H1 (cell line): ENCODE measurements at regions not wholly inside any gene's neighbourhood (a gene's known extent, or its start where the extent isn't known, plus 50 kb on each side); places are given as distances from the start of the nearest gene placed in this dataset.

Experiments used
- CTCF ChIA-PET: fragments of 300-600 bp; sonication (Branson Sonifier 250); formaldehyde crosslinking; loops from one replicate; lab custom pipeline; 2021; ENCODE audit not compliant: partially characterized antibody; lab: Charles Lee
- POLR2A ChIA-PET: fragments of 300-600 bp; sonication (Branson Sonifier 250); formaldehyde crosslinking; loops from one replicate; lab custom pipeline; 2021; ENCODE audit warnings: inconsistent platforms; ENCODE audit not compliant: partially characterized antibody; lab: Charles Lee
- DNase-seq, 2 experiments: peaks; one replicate each; pipeline versions ENCODE4 v3.0.0 to v3.0.0-alpha.2; 2010 to 2022; ENCODE audit warnings: low spot score in 2 of 2, low read depth in 1 of 2, mixed read lengths in 1 of 2
- FAIRE-seq: peaks from 2 replicates; lab custom pipeline; 2011; peaks lifted over from hg19 to GRCh38; lab: Jason Lieb, UNC
- H2AFZ ChIP-seq: 2 replicates; pipeline ENCODE4 v1.8.1; 2012; ENCODE audit warnings: low read length, inconsistent platforms
- H2AK5ac ChIP-seq: 2 replicates; pipeline ENCODE4 v1.6.1; 2013; ENCODE audit warnings: low read depth, low read length
- H2BK120ac ChIP-seq: replicated peaks from 2 replicates; pipeline ENCODE3; 2013; ENCODE audit warnings: low read depth, low read length, inconsistent platforms
- H2BK12ac ChIP-seq: 2 replicates; pipeline ENCODE4 v1.6.1; 2013; ENCODE audit warnings: low read depth, low read length
- H2BK15ac ChIP-seq: 2 replicates; pipeline ENCODE4 v1.6.1; 2013; ENCODE audit warnings: low read length
- H2BK20ac ChIP-seq: 2 replicates; pipeline ENCODE4 v1.6.1; 2013; ENCODE audit warnings: low read length
- H2BK5ac ChIP-seq: 2 replicates; pipeline ENCODE4 v1.6.1; 2013; ENCODE audit warnings: low read depth, low read length
- H3K14ac ChIP-seq: 2 replicates; pipeline ENCODE4 v1.6.1; 2013; ENCODE audit warnings: inconsistent platforms; ENCODE audit not compliant: insufficient read length
- H3K18ac ChIP-seq: 2 replicates; pipeline ENCODE4 v1.6.1; 2013; ENCODE audit warnings: low read length; ENCODE audit errors: extremely low read depth
- H3K23ac ChIP-seq: 2 replicates; pipeline ENCODE4 v1.6.1; 2013; ENCODE audit warnings: inconsistent platforms; ENCODE audit not compliant: insufficient read length
- H3K23me2 ChIP-seq: 2 replicates; pipeline ENCODE4 v1.6.1; 2013; ENCODE audit warnings: low read depth, low read length
- H3K27ac ChIP-seq: 2 replicates; pipeline ENCODE4 v1.6.1; 2011; ENCODE audit warnings: low read depth, low read length, inconsistent platforms
- H3K27me3 ChIP-seq, 4 experiments: replicated peaks in 1 of 4; 1 replicate in 1 of 4; 2 replicates in 3 of 4; pipeline versions ENCODE4 v1.6.1 to v1.8.1; 2011 to 2013; ENCODE audit warnings: low read length in 3 of 4, mild to moderate bottlenecking in 3 of 4, inconsistent platforms in 2 of 4, mixed read lengths in 2 of 4, moderate library complexity in 1 of 4; ENCODE audit not compliant: control insufficient read depth in 3 of 4, insufficient read depth in 3 of 4; ENCODE audit errors: extremely low read depth in 1 of 4
- H3K36me3 ChIP-seq, 4 experiments: 2 replicates each; pipeline versions ENCODE4 v1.6.1 to v1.8.1; 2011 to 2013; ENCODE audit warnings: mild to moderate bottlenecking in 4 of 4, low read length in 3 of 4, moderate library complexity in 2 of 4, control low read depth in 1 of 4, inconsistent platforms in 1 of 4; ENCODE audit not compliant: insufficient read depth in 4 of 4, control insufficient read depth in 2 of 4
- H3K4ac ChIP-seq: replicated peaks from 2 replicates; pipeline ENCODE3; 2013; ENCODE audit warnings: low read length, low read depth, mixed read lengths, inconsistent platforms; ENCODE audit not compliant: insufficient read length
- H3K4me1 ChIP-seq, 4 experiments: replicated peaks in 1 of 4; 1 replicate in 1 of 4; 2 replicates in 3 of 4; pipeline versions ENCODE4 v1.6.1 to v1.8.1; 2011 to 2013; ENCODE audit warnings: low read length in 3 of 4, inconsistent platforms in 2 of 4, mixed read lengths in 1 of 4; ENCODE audit not compliant: insufficient read depth in 4 of 4, control insufficient read depth in 3 of 4
- H3K4me2 ChIP-seq, 2 experiments: 2 replicates each; pipeline versions ENCODE4 v1.6.1 to v1.8.1; 2011 to 2013; ENCODE audit warnings: low read depth in 2 of 2, low read length in 2 of 2, control low read depth in 1 of 2, inconsistent platforms in 1 of 2, mild to moderate bottlenecking in 1 of 2; ENCODE audit not compliant: insufficient read depth in 1 of 2
- H3K4me3 ChIP-seq, 4 experiments: fragments of 200-600, 300-600 bp in 1 of 4; sonication (generic), shearing (Covaris generic), sonication (Bioruptor Twin) in 1 of 4; 2 replicates each; pipeline versions ENCODE4 v1.5.1 to v1.8.1; 2011 to 2016; ENCODE audit warnings: low read length in 4 of 4, low read depth in 3 of 4, control low read depth in 2 of 4, inconsistent platforms in 2 of 4, mild to moderate bottlenecking in 2 of 4, mixed read lengths in 1 of 4, moderate library complexity in 1 of 4; ENCODE audit not compliant: insufficient read depth in 2 of 4; ENCODE audit errors: extremely low read depth in 1 of 4
- H3K56ac ChIP-seq: replicated peaks from 2 replicates; pipeline ENCODE3; 2013; ENCODE audit warnings: low read depth, mild to moderate bottlenecking, mixed read lengths, low read length, inconsistent platforms; ENCODE audit not compliant: insufficient read length
- H3K79me1 ChIP-seq: 2 replicates; pipeline ENCODE4 v1.6.1; 2013; ENCODE audit warnings: low read depth, low read length, control low read depth
- H3K79me2 ChIP-seq, 2 experiments: 2 replicates each; pipeline versions ENCODE4 v1.6.1 to v1.8.1; 2012 to 2013; ENCODE audit warnings: low read length in 2 of 2, mild to moderate bottlenecking in 2 of 2, inconsistent platforms in 1 of 2; ENCODE audit not compliant: insufficient read depth in 2 of 2, control insufficient read depth in 1 of 2
- H3K9ac ChIP-seq, 4 experiments: replicated peaks in 1 of 4; 1 replicate in 1 of 4; 2 replicates in 3 of 4; pipeline versions ENCODE4 v1.6.1 to v1.8.1; 2011 to 2013; ENCODE audit warnings: low read depth in 3 of 4, low read length in 3 of 4, control low read depth in 2 of 4, mild to moderate bottlenecking in 2 of 4, moderate library complexity in 2 of 4, inconsistent platforms in 1 of 4; ENCODE audit errors: extremely low read depth in 1 of 4
- H3K9me3 ChIP-seq, 2 experiments: 2 replicates each; pipeline versions ENCODE4 v1.6.1 to v1.8.1; 2012 to 2013; ENCODE audit warnings: mild to moderate bottlenecking in 2 of 2, moderate library complexity in 2 of 2, control low read depth in 1 of 2, inconsistent platforms in 1 of 2, low read depth in 1 of 2, low read length in 1 of 2, mixed read lengths in 1 of 2; ENCODE audit not compliant: insufficient read depth in 2 of 2
- H4K20me1 ChIP-seq, 2 experiments: replicated peaks in 1 of 2; 2 replicates each; pipeline versions ENCODE3 to v1.8.1; 2011 to 2013; ENCODE audit warnings: inconsistent platforms in 2 of 2, low read length in 2 of 2, mild to moderate bottlenecking in 1 of 2; ENCODE audit not compliant: insufficient read depth in 2 of 2, control insufficient read depth in 1 of 2
- H4K5ac ChIP-seq: 2 replicates; pipeline ENCODE4 v1.6.1; 2013; ENCODE audit warnings: low read length, low read depth, mixed read lengths, inconsistent platforms; ENCODE audit not compliant: insufficient read length
- H4K8ac ChIP-seq: 2 replicates; pipeline ENCODE4 v1.8.0; 2013; ENCODE audit warnings: mild to moderate bottlenecking, moderate library complexity, low read length, inconsistent platforms; ENCODE audit not compliant: insufficient read depth; ENCODE audit errors: extremely low read depth
- H4K91ac ChIP-seq: replicated peaks from 2 replicates; pipeline ENCODE3; 2013; ENCODE audit warnings: low read length, mixed read lengths, inconsistent platforms; ENCODE audit not compliant: insufficient read length
- CBX8 ChIP-seq: fragments of 300-800, 300-1000 bp; sonication (generic); IDR thresholded peaks from 2 replicates; pipeline ENCODE4 v1.7.1; 2016; ENCODE audit warnings: low read depth, low read length, borderline replicate concordance
- CHD1 ChIP-seq: IDR thresholded peaks from 2 replicates; pipeline ENCODE4 v1.6.1; 2012; ENCODE audit warnings: low read depth, low read length, improper control_type of control experiment
- E2F6 ChIP-seq: IDR thresholded peaks from 2 replicates; pipeline ENCODE4 v1.6.1; 2012; ENCODE audit warnings: inconsistent platforms
- EGR1 ChIP-seq: IDR thresholded peaks from 2 replicates; pipeline ENCODE4 v1.6.1; 2011; ENCODE audit warnings: low read depth, low read length, borderline replicate concordance
- MAX ChIP-seq: IDR thresholded peaks from 2 replicates; pipeline ENCODE4 v1.6.1; 2012; ENCODE audit warnings: inconsistent platforms
- NANOG ChIP-seq: IDR thresholded peaks from 2 replicates; pipeline ENCODE4 v1.6.1; 2011; ENCODE audit warnings: low read length, low read depth, mild to moderate bottlenecking, inconsistent platforms; ENCODE audit not compliant: insufficient read depth, poor library complexity, severe bottlenecking
- NRF1 ChIP-seq: IDR thresholded peaks from 2 replicates; pipeline ENCODE4 v1.6.1; 2011; ENCODE audit warnings: mild to moderate bottlenecking, low read depth, low read length, improper control_type of control experiment
- PHF8 ChIP-seq: fragments of 200-600 bp; sonication (generic); conservative IDR thresholded peaks from 2 replicates; pipeline ENCODE4 v1.7.1; 2012; ENCODE audit warnings: low read depth, mild to moderate bottlenecking, inconsistent platforms, low read length, moderate library complexity
- POU5F1 ChIP-seq: IDR thresholded peaks from 2 replicates; pipeline ENCODE4 v1.6.1; 2011; ENCODE audit warnings: low read depth, mild to moderate bottlenecking, low read length, moderate library complexity
- SIRT6 ChIP-seq: IDR thresholded peaks from one replicate; pipeline ENCODE4 v1.7.1; 2012; ENCODE audit warnings: low read length, inconsistent platforms
- SP4 ChIP-seq: IDR thresholded peaks from 2 replicates; pipeline ENCODE4 v1.6.1; 2012; ENCODE audit warnings: low read length, inconsistent platforms
- SUZ12 ChIP-seq: fragments of 200-600 bp; sonication (generic); IDR thresholded peaks from 2 replicates; pipeline ENCODE4 v1.6.1; 2012; ENCODE audit warnings: mild to moderate bottlenecking, inconsistent platforms, low read length, moderate library complexity, mixed read lengths
- TAF7 ChIP-seq: optimal IDR thresholded peaks from 2 replicates; pipeline ENCODE3; 2011; ENCODE audit warnings: low read depth, mild to moderate bottlenecking, inconsistent platforms, low read length, moderate library complexity, borderline replicate concordance
- USF2 ChIP-seq: IDR thresholded peaks from 2 replicates; pipeline ENCODE4 v1.6.1; 2011; ENCODE audit warnings: low read length, improper control_type of control experiment
- WGBS, 2 experiments: shearing (Covaris generic) in 1 of 2; methylation state at CpG; one replicate each; pipeline versions ENCODE4 v1.1.6 to v1.1.7; 2013 to 2015; ENCODE audit warnings: low lambda C conversion rate in 2 of 2, mixed read lengths in 2 of 2, inconsistent platforms in 1 of 2, low coverage in 1 of 2, missing lambda C conversion rate in 1 of 2; ENCODE audit not compliant: insufficient replicate concordance in 2 of 2, insufficient coverage in 1 of 2, insufficient read length in 1 of 2; ENCODE audit errors: extremely low coverage in 1 of 2, missing lambda C conversion rate in 1 of 2; 5-methylcytosine and 5-hydroxymethylcytosine counted together

GRCh38 chr18:78831603-78832002 lies 148.0 kb upstream of the SALL3 start:
- H4K91ac ChIP-seq: no peak overlapping the region
- POLR2A ChIA-PET: no interaction called here
- no peaks in the 10 kb centered on the region for H4K20me1 ChIP-seq
- no peaks in the 10 kb centered on the region for H3K36me3 ChIP-seq
- CTCF ChIA-PET: interaction anchor here (1.4 kb wide), 1 partner anchor 42 kb away, joined by 5 read pairs; no protein-coding TSS in a partner anchor
- H3K9ac ChIP-seq: no peak overlapping the region
- no peak overlapping the region for H2BK5ac ChIP-seq
- H3K27ac ChIP-seq: no peak overlapping the region
- H3K23ac ChIP-seq: no peak overlapping the region
- H3K23me2 ChIP-seq: no peaks in the 10 kb centered on the region
- H3K27me3 ChIP-seq: no peaks in the 10 kb centered on the region
- no peak overlapping the region for H3K14ac ChIP-seq
- H3K4me2 ChIP-seq: no peak overlapping the region
- FAIRE-seq: no peak
- no peak overlapping the region for H3K4ac ChIP-seq
- no peaks in the 10 kb centered on the region for H3K79me1 ChIP-seq
- DNase-seq: no peak
- H4K5ac ChIP-seq: no peak overlapping the region
- no peaks in the 10 kb centered on the region for H3K9me3 ChIP-seq
- no peak overlapping the region for H2BK15ac ChIP-seq
- H2BK120ac ChIP-seq: no peak overlapping the region
- no peaks in the 10 kb centered on the region for H3K4me1 ChIP-seq
- WGBS, 2 experiments: 91% methylated on average over 3 of the region's 3 CpGs; no CpG with 5 or more reads in 1 of the 2 experiments
- H3K4me3 ChIP-seq: no peak overlapping the region
- H2AFZ ChIP-seq: no peak overlapping the region
- no peak overlapping the region for H3K18ac ChIP-seq
- no peak overlapping the region for H2BK20ac ChIP-seq
- H3K79me2 ChIP-seq: no peaks in the 10 kb centered on the region
- H3K56ac ChIP-seq: no peak overlapping the region
- H2AK5ac ChIP-seq: no peak overlapping the region
- no peak overlapping the region for H2BK12ac ChIP-seq
- H4K8ac ChIP-seq: no peak overlapping the region
- TF ChIP-seq SIRT6: no peak
- TF ChIP-seq SUZ12: no peak
- no peak for TF ChIP-seq MAX
- no peak for TF ChIP-seq POU5F1
- TF ChIP-seq CHD1: no peak
- no peak for TF ChIP-seq E2F6
- no peak for TF ChIP-seq EGR1
- TF ChIP-seq NANOG: no peak
- TF ChIP-seq SP4: no peak
- no peak for TF ChIP-seq CBX8
- TF ChIP-seq USF2: no peak
- no peak for TF ChIP-seq PHF8
- TF ChIP-seq TAF7: no peak
- no peak for TF ChIP-seq NRF1
